ENCODE measurements at regions not wholly inside any gene's neighbourhood (a gene's known extent, or its start where the extent isn't known, plus 50 kb on each side); places are given as distances from the start of the nearest gene placed in this dataset.

DNA sequence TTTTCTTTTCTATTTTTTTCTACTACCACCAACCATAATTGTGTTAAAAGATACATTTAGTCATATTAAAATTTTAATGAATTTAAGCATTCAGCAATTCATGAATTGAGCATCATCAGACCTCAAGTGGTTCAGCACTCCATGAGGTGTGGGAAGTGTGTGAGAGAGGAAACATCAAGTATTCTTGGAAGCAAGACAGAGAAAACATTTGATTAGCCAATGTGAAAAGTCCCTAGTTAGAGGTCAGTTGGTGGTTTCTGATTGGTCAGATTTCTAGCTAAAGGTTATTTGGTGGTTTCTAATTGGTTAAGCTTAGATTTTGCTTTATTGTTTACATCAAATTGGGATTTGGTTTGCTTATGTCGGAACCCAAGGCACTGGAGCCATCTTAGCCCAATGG, 134.7 kb downstream of the KLF5 start:
- H3K4me3 ChIP-seq (ENCODE audit: low read length), result no peak overlapping the region
- no peaks in the 10 kb centered on the region for H3K4me1 ChIP-seq (ENCODE audit: control insufficient read depth, insufficient read depth, low read length)
- H3K27ac ChIP-seq (ENCODE audit: low read length), result no peak overlapping the region
- H3K27me3 ChIP-seq (ENCODE audit: control insufficient read depth, insufficient read depth), result no peaks in the 10 kb centered on the region
- ATAC-seq (no peak), DNase-seq (no peak)
- 97% methylated on average over 1 of the region's 1 CpG for WGBS
- intact Hi-C loops (cut with DNase I), result no loop called here
- H3K9me3 ChIP-seq (ENCODE audit: control insufficient read depth, low read length), result no peaks in the 10 kb centered on the region

GRCh38 chr13:73190477-73190876, 131.7 kb downstream of the KLF5 start:
- no peak for ATAC-seq

GRCh38 chr13:73189776-73190175, 131.0 kb downstream of the KLF5 start:
- Histone ChIP-seq H3K9me3 (ENCODE audit: control insufficient read depth, low read length) (no peaks in the 10 kb centered on the region), H3K4me1 (ENCODE audit: control insufficient read depth, insufficient read depth, low read length) (no peaks in the 10 kb centered on the region), H3K4me3 (ENCODE audit: low read length) (no peak overlapping the region), H3K27me3 (ENCODE audit: control insufficient read depth, insufficient read depth) (no peaks in the 10 kb centered on the region), H3K27ac (ENCODE audit: low read length) (no peak overlapping the region)
- ATAC-seq (no peak), DNase-seq (no peak)
- intact Hi-C loops (cut with DNase I), result no loop called here
- 57% methylated on average over 8 of the region's 8 CpGs for WGBS

More at GRCh38 chr13:73190477-73190876, 131.7 kb downstream of the KLF5 start:
- H3K27ac ChIP-seq (ENCODE audit: low read length), result no peak overlapping the region
- 34% methylated on average over 5 of the region's 5 CpGs for WGBS
- no peaks in the 10 kb centered on the region for H3K9me3 ChIP-seq (ENCODE audit: control insufficient read depth, low read length)
- intact Hi-C loops (cut with DNase I), result no loop called here
- H3K27me3 ChIP-seq (ENCODE audit: control insufficient read depth, insufficient read depth), result no peaks in the 10 kb centered on the region
- no peak for DNase-seq
- H3K4me1 ChIP-seq (ENCODE audit: control insufficient read depth, insufficient read depth, low read length), result no peaks in the 10 kb centered on the region
- no peak overlapping the region for H3K4me3 ChIP-seq (ENCODE audit: low read length)

- WGBS, result 50% methylated on average over 2 of the region's 2 CpGs
- no peaks in the 10 kb centered on the region for H3K4me1 ChIP-seq (ENCODE audit: control insufficient read depth, insufficient read depth, low read length)
- intact Hi-C loops (cut with DNase I), result no loop called here
Measured at GRCh38 chr13:73189362-73189761, 130.6 kb downstream of the KLF5 start.

DNA sequence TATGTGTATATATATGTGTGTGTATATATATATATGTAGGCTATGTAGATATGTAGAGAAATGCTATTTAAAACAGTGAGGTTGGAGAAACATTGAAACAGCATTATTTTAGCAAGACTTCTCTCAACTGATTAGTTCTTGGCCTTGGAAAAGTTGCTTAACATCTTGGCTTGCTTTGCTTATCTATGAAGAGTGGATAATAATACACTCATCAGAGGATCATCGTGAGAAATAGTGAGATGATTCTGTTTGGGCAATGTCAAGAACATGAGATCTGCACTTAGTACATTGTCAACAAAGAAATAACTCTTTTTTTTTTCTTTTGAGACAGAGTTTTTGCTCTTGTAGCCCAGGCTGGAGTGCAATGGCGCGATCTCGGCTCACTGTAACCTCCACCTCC, 128.3 kb downstream of the KLF5 start:
- intact Hi-C loops (cut with DNase I), result no loop called here

More at GRCh38 chr13:73189362-73189761, 130.6 kb downstream of the KLF5 start:
- Histone ChIP-seq H3K27ac (ENCODE audit: low read length) (no peak overlapping the region), H3K9me3 (ENCODE audit: control insufficient read depth, low read length) (no peaks in the 10 kb centered on the region), H3K27me3 (ENCODE audit: control insufficient read depth, insufficient read depth) (no peaks in the 10 kb centered on the region), H3K4me3 (ENCODE audit: low read length) (no peak overlapping the region)
- ATAC-seq (no peak), DNase-seq (no peak)

GRCh38 chr13:73179650-73180274, 121.0 kb downstream of the KLF5 start:
- 86% methylated on average over 6 of the region's 6 CpGs for WGBS
- no peak for DNase-seq

More for the DNA sequence above, 128.3 kb downstream of the KLF5 start:
- ATAC-seq (no peak), DNase-seq (no peak)
- H3K27me3 ChIP-seq (ENCODE audit: control insufficient read depth, insufficient read depth), result no peaks in the 10 kb centered on the region
- WGBS, result 88% methylated on average over 4 of the region's 4 CpGs
- no peaks in the 10 kb centered on the region for H3K4me1 ChIP-seq (ENCODE audit: control insufficient read depth, insufficient read depth, low read length)
- H3K9me3 ChIP-seq (ENCODE audit: control insufficient read depth, low read length), result no peaks in the 10 kb centered on the region
- H3K27ac ChIP-seq (ENCODE audit: low read length), result no peak overlapping the region
- H3K4me3 ChIP-seq (ENCODE audit: low read length), result no peak overlapping the region

GRCh38 chr13:73177916-73178565, 119.2 kb downstream of the KLF5 start:
- DNase-seq (no peak), ATAC-seq (no peak)
- H3K4me3 ChIP-seq (ENCODE audit: low read length), result no peak overlapping the region
- no peaks in the 10 kb centered on the region for H3K27me3 ChIP-seq (ENCODE audit: control insufficient read depth, insufficient read depth)
- intact Hi-C loops (cut with DNase I), result no loop called here
- H3K9me3 ChIP-seq (ENCODE audit: control insufficient read depth, low read length), result no peaks in the 10 kb centered on the region
- H3K27ac ChIP-seq (ENCODE audit: low read length), result no peak overlapping the region
- WGBS, result 88% methylated on average over 3 of the region's 3 CpGs
- H3K4me1 ChIP-seq (ENCODE audit: control insufficient read depth, insufficient read depth, low read length), result no peaks in the 10 kb centered on the region

More at GRCh38 chr13:73179650-73180274, 121.0 kb downstream of the KLF5 start:
- Histone ChIP-seq H3K27ac (ENCODE audit: low read length) (no peak overlapping the region), H3K4me3 (ENCODE audit: low read length) (no peak overlapping the region), H3K4me1 (ENCODE audit: control insufficient read depth, insufficient read depth, low read length) (no peaks in the 10 kb centered on the region), H3K9me3 (ENCODE audit: control insufficient read depth, low read length) (no peaks in the 10 kb centered on the region), H3K27me3 (ENCODE audit: control insufficient read depth, insufficient read depth) (no peaks in the 10 kb centered on the region)
- ATAC-seq, result no peak
- intact Hi-C loops (cut with DNase I), result no loop called here

DNA sequence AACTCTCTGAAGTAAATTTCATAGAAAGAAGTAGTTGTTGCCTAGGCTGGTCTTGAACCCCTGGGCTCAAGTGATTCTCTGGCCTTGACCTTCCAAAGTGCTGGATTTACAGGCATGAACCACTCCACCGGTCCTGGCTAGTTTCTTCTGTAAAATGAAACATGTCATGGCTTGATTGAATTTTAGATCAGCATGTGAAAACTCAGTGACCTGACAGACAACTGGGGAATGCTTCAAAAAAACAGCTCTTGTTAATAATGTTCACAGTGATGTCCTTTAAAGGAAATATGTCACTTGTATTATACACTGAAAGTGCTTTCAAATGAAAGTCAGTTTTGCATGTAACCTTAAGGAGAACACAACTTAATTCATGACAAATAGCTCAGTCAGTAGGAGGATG, 118.2 kb downstream of the KLF5 start:
- Histone ChIP-seq H3K9me3 (ENCODE audit: control insufficient read depth, low read length) (no peaks in the 10 kb centered on the region), H3K27me3 (ENCODE audit: control insufficient read depth, insufficient read depth) (no peaks in the 10 kb centered on the region), H3K27ac (ENCODE audit: low read length) (no peak overlapping the region), H3K4me3 (ENCODE audit: low read length) (no peak overlapping the region), H3K4me1 (ENCODE audit: control insufficient read depth, insufficient read depth, low read length) (no peaks in the 10 kb centered on the region)
- no peak for ATAC-seq
- DNase-seq, result no peak
- intact Hi-C loops (cut with DNase I), result no loop called here
- WGBS, result 84% methylated on average over 1 of the region's 1 CpG

- Histone ChIP-seq H3K4me1 (ENCODE audit: control insufficient read depth, insufficient read depth, low read length) (no peaks in the 10 kb centered on the region), H3K27ac (ENCODE audit: low read length) (no peak overlapping the region), H3K4me3 (ENCODE audit: low read length) (no peak overlapping the region), H3K27me3 (ENCODE audit: control insufficient read depth, insufficient read depth) (no peaks in the 10 kb centered on the region), H3K9me3 (ENCODE audit: control insufficient read depth, low read length) (no peaks in the 10 kb centered on the region)
- no peak for DNase-seq
- intact Hi-C loops (cut with DNase I), result no loop called here
- ATAC-seq, result no peak
Measured at GRCh38 chr13:73174521-73175010, 115.8 kb downstream of the KLF5 start.

GRCh38 chr13:73173279-73173811, 114.5 kb downstream of the KLF5 start:
- H3K4me3 ChIP-seq (ENCODE audit: low read length), result no peak overlapping the region
- no peaks in the 10 kb centered on the region for H3K4me1 ChIP-seq (ENCODE audit: control insufficient read depth, insufficient read depth, low read length)
- WGBS, result 89% methylated on average over 3 of the region's 3 CpGs
- intact Hi-C loops (cut with DNase I), result no loop called here
- ATAC-seq, result no peak
- H3K27ac ChIP-seq (ENCODE audit: low read length), result no peak overlapping the region
- H3K9me3 ChIP-seq (ENCODE audit: control insufficient read depth, low read length), result no peaks in the 10 kb centered on the region
- no peaks in the 10 kb centered on the region for H3K27me3 ChIP-seq (ENCODE audit: control insufficient read depth, insufficient read depth)
- DNase-seq, result no peak

DNA sequence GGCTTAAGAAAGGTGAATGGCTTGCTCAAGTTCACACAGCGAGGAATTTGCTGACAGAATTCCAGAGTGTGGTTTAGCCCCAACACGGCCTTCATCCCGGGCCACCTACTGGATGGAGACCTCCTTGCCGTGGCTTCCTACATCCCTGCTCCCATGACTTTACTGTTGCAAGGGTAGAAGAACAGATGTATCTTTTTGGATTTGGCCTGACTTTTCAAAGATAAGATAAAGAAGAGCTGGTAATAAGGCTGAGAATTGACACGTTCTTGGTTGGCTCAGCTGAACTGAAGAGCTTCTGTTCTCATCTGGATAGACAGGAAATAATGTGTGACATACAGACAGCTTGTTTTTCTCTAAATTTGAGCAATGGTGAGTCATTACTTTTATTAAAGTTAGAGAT, 113.1 kb downstream of the KLF5 start:
- H3K27ac ChIP-seq (ENCODE audit: low read length), result no peak overlapping the region
- H3K27me3 ChIP-seq (ENCODE audit: control insufficient read depth, insufficient read depth), result no peaks in the 10 kb centered on the region
- no peaks in the 10 kb centered on the region for H3K4me1 ChIP-seq (ENCODE audit: control insufficient read depth, insufficient read depth, low read length)
- H3K9me3 ChIP-seq (ENCODE audit: control insufficient read depth, low read length), result no peaks in the 10 kb centered on the region
- WGBS, result 58% methylated on average over 5 of the region's 5 CpGs
- no peak for DNase-seq
- intact Hi-C loops (cut with DNase I), result no loop called here
- ATAC-seq, result no peak
- H3K4me3 ChIP-seq (ENCODE audit: low read length), result no peak overlapping the region

Data from right cardiac atrium (tissue), 5 donors.